ENCODE measurements at regions not wholly inside any gene's neighbourhood (a gene's known extent, or its start where the extent isn't known, plus 50 kb on each side); places are given as distances from the start of the nearest gene placed in this dataset.

DNA sequence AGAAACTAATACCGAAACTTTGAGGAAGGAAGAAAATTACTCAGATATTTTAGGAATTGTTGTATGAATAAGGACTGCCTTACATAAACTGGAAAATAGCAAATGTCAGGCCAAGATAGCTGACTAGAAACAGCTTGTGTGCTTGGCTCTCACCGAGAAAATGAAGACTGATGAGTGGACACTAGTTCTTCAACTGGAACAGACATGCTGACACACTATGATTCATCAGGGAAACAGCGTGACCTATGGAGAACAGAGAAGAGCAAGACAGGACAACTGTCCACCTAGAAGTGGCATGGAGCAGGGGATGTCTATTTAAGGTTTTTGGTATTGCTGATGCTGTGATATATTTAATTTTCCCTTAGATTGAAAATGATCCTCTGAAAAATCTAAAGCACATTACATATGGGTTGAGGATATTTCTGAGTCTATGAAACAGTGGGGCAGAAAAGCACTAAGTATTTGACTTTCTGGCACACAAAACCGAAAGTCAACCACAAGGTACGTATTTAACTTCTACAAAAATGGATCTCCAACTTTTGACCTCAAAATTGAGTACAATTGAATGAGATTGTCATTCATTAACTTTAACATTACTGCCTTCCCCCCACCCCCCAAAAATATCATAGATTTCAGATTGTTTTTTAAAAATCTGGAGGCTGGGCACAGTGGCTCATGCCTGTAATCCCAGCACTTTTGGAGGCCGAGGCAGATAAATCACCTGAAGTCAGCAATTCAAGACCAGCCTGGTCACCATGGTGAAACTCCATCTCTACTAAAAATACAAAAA lies 863.2 kb downstream of the LRFN5 start:
- H3K4me1 ChIP-seq (ENCODE audit: insufficient read depth) = peaks cover 2% of the 10 kb centered on the region; the same call in 1 of the 2 replicates
- H3K9me2 ChIP-seq (ENCODE audit: insufficient read depth) = no peaks in the 10 kb centered on the region
- H3K36me3 Mint-ChIP-seq (ENCODE audit: low read depth) = peaks cover 8% of the 10 kb centered on the region; the same call in 1 of the 3 replicates
- H3K79me2 ChIP-seq (replicated peaks; ENCODE audit: insufficient read depth) = no peaks in the 10 kb centered on the region
- no peak overlapping the region for H3K27ac ChIP-seq (ENCODE audit: low read depth)
- H3K36me3 ChIP-seq (ENCODE audit: insufficient read depth) = no peaks in the 10 kb centered on the region
- H3K27me3 Mint-ChIP-seq (ENCODE audit: insufficient read depth, low read depth, poor library complexity) = peaks cover 3% of the 10 kb centered on the region
- no peak overlapping the region for H3K4me3 Mint-ChIP-seq
- no peaks in the 10 kb centered on the region for H4K20me1 ChIP-seq (replicated peaks; ENCODE audit: insufficient read depth)
- H3K27me3 ChIP-seq (ENCODE audit: insufficient read depth) = no peaks in the 10 kb centered on the region
- H3K9me3 Mint-ChIP-seq = no peaks in the 10 kb centered on the region
- no peak overlapping the region for H3K4me2 ChIP-seq
- H3K4me3 ChIP-seq = no peak overlapping the region
- DNase-seq (ENCODE audit: low spot score) (no peak), ATAC-seq (no peak)
- peak overlapping the region; percentile 43; the same call in 1 of the 2 replicates for H2AFZ ChIP-seq
- TF ChIP-seq ZNF114 (CRISPR knock-in tag; IDR thresholded peaks at IDR 0.05) = no peak
- no peak for TF ChIP-seq ZNF331 (CRISPR knock-in tag; IDR thresholded peaks at IDR 0.05; ENCODE audit: low read depth)
- no peak for TF ChIP-seq JUNB (IDR thresholded peaks at IDR 0.05; ENCODE audit: unreplicated experiment)
- TF ChIP-seq EZH2 (IDR thresholded peaks at IDR 0.05; ENCODE audit: low read depth, unreplicated experiment) = no peak
- no peak for TF ChIP-seq EZH2phosphoT487 (IDR thresholded peaks at IDR 0.05; ENCODE audit: unreplicated experiment)
- TF ChIP-seq, protein P1, sequence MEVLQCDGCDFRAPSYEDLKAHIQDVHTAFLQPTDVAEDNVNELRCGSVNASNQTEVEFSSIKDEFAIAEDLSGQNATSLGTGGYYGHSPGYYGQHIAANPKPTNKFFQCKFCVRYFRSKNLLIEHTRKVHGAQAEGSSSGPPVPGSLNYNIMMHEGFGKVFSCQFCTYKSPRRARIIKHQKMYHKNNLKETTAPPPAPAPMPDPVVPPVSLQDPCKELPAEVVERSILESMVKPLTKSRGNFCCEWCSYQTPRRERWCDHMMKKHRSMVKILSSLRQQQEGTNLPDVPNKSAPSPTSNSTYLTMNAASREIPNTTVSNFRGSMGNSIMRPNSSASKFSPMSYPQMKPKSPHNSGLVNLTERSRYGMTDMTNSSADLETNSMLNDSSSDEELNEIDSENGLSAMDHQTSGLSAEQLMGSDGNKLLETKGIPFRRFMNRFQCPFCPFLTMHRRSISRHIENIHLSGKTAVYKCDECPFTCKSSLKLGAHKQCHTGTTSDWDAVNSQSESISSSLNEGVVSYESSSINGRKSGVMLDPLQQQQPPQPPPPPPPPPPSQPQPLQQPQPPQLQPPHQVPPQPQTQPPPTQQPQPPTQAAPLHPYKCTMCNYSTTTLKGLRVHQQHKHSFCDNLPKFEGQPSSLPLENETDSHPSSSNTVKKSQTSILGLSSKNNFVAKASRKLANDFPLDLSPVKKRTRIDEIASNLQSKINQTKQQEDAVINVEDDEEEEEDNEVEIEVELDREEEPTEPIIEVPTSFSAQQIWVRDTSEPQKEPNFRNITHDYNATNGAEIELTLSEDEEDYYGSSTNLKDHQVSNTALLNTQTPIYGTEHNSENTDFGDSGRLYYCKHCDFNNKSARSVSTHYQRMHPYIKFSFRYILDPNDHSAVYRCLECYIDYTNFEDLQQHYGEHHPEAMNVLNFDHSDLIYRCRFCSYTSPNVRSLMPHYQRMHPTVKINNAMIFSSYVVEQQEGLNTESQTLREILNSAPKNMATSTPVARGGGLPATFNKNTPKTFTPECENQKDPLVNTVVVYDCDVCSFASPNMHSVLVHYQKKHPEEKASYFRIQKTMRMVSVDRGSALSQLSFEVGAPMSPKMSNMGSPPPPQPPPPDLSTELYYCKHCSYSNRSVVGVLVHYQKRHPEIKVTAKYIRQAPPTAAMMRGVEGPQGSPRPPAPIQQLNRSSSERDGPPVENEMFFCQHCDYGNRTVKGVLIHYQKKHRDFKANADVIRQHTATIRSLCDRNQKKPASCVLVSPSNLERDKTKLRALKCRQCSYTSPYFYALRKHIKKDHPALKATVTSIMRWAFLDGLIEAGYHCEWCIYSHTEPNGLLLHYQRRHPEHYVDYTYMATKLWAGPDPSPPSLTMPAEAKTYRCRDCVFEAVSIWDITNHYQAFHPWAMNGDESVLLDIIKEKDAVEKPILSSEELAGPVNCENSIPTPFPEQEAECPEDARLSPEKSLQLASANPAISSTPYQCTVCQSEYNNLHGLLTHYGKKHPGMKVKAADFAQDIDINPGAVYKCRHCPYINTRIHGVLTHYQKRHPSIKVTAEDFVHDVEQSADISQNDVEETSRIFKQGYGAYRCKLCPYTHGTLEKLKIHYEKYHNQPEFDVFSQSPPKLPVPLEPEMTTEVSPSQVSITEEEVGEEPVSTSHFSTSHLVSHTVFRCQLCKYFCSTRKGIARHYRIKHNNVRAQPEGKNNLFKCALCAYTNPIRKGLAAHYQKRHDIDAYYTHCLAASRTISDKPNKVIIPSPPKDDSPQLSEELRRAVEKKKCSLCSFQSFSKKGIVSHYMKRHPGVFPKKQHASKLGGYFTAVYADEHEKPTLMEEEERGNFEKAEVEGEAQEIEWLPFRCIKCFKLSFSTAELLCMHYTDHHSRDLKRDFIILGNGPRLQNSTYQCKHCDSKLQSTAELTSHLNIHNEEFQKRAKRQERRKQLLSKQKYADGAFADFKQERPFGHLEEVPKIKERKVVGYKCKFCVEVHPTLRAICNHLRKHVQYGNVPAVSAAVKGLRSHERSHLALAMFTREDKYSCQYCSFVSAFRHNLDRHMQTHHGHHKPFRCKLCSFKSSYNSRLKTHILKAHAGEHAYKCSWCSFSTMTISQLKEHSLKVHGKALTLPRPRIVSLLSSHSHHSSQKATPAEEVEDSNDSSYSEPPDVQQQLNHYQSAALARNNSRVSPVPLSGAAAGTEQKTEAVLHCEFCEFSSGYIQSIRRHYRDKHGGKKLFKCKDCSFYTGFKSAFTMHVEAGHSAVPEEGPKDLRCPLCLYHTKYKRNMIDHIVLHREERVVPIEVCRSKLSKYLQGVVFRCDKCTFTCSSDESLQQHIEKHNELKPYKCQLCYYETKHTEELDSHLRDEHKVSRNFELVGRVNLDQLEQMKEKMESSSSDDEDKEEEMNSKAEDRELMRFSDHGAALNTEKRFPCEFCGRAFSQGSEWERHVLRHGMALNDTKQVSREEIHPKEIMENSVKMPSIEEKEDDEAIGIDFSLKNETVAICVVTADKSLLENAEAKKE (CRISPR knock-in tag; IDR thresholded peaks at IDR 0.05) = no peak
- no peak for TF ChIP-seq CREB1 (CRISPR knock-in tag; IDR thresholded peaks at IDR 0.05; ENCODE audit: low read depth)
- no peak for TF ChIP-seq NANOG (IDR thresholded peaks at IDR 0.05; ENCODE audit: borderline replicate concordance)
- no peak for TF ChIP-seq STAT1 (IDR thresholded peaks at IDR 0.05; ENCODE audit: unreplicated experiment)
- TF ChIP-seq, protein P2, sequence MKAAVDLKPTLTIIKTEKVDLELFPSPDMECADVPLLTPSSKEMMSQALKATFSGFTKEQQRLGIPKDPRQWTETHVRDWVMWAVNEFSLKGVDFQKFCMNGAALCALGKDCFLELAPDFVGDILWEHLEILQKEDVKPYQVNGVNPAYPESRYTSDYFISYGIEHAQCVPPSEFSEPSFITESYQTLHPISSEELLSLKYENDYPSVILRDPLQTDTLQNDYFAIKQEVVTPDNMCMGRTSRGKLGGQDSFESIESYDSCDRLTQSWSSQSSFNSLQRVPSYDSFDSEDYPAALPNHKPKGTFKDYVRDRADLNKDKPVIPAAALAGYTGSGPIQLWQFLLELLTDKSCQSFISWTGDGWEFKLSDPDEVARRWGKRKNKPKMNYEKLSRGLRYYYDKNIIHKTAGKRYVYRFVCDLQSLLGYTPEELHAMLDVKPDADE (IDR thresholded peaks at IDR 0.05) = no peak
- no peak for TF ChIP-seq POLR2AphosphoS5 (IDR thresholded peaks at IDR 0.05; ENCODE audit: low read depth)
- TF ChIP-seq, protein P3, sequence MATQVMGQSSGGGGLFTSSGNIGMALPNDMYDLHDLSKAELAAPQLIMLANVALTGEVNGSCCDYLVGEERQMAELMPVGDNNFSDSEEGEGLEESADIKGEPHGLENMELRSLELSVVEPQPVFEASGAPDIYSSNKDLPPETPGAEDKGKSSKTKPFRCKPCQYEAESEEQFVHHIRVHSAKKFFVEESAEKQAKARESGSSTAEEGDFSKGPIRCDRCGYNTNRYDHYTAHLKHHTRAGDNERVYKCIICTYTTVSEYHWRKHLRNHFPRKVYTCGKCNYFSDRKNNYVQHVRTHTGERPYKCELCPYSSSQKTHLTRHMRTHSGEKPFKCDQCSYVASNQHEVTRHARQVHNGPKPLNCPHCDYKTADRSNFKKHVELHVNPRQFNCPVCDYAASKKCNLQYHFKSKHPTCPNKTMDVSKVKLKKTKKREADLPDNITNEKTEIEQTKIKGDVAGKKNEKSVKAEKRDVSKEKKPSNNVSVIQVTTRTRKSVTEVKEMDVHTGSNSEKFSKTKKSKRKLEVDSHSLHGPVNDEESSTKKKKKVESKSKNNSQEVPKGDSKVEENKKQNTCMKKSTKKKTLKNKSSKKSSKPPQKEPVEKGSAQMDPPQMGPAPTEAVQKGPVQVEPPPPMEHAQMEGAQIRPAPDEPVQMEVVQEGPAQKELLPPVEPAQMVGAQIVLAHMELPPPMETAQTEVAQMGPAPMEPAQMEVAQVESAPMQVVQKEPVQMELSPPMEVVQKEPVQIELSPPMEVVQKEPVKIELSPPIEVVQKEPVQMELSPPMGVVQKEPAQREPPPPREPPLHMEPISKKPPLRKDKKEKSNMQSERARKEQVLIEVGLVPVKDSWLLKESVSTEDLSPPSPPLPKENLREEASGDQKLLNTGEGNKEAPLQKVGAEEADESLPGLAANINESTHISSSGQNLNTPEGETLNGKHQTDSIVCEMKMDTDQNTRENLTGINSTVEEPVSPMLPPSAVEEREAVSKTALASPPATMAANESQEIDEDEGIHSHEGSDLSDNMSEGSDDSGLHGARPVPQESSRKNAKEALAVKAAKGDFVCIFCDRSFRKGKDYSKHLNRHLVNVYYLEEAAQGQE (IDR thresholded peaks at IDR 0.05; ENCODE audit: unreplicated experiment) = no peak
- TF ChIP-seq, protein P4, sequence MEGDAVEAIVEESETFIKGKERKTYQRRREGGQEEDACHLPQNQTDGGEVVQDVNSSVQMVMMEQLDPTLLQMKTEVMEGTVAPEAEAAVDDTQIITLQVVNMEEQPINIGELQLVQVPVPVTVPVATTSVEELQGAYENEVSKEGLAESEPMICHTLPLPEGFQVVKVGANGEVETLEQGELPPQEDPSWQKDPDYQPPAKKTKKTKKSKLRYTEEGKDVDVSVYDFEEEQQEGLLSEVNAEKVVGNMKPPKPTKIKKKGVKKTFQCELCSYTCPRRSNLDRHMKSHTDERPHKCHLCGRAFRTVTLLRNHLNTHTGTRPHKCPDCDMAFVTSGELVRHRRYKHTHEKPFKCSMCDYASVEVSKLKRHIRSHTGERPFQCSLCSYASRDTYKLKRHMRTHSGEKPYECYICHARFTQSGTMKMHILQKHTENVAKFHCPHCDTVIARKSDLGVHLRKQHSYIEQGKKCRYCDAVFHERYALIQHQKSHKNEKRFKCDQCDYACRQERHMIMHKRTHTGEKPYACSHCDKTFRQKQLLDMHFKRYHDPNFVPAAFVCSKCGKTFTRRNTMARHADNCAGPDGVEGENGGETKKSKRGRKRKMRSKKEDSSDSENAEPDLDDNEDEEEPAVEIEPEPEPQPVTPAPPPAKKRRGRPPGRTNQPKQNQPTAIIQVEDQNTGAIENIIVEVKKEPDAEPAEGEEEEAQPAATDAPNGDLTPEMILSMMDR (conservative IDR thresholded peaks at IDR 0.05; ENCODE audit: low read depth in 2 of 2) = no peak
- peaks cover 15% of the 10 kb centered on the region for H3K4me1 Mint-ChIP-seq
- H3F3A ChIP-seq (replicated peaks; ENCODE audit: low read depth) = no peaks in the 10 kb centered on the region
- H3K27ac Mint-ChIP-seq = no peak overlapping the region

All from GM23338 (cell line).